GM18909 (cell line): ENCODE measurements at regions not wholly inside any gene's neighbourhood (a gene's known extent, or its start where the extent isn't known, plus 50 kb on each side); places are given as distances from the start of the nearest gene placed in this dataset.

Source experiments
- ATAC-seq: cut with Tn5 transposase; IDR thresholded peaks from one replicate; pipeline ENCODE4 v1.9.1; 2021; ENCODE audit warnings: mild to moderate bottlenecking; ENCODE audit not compliant: unreplicated experiment, poor library complexity

DNA sequence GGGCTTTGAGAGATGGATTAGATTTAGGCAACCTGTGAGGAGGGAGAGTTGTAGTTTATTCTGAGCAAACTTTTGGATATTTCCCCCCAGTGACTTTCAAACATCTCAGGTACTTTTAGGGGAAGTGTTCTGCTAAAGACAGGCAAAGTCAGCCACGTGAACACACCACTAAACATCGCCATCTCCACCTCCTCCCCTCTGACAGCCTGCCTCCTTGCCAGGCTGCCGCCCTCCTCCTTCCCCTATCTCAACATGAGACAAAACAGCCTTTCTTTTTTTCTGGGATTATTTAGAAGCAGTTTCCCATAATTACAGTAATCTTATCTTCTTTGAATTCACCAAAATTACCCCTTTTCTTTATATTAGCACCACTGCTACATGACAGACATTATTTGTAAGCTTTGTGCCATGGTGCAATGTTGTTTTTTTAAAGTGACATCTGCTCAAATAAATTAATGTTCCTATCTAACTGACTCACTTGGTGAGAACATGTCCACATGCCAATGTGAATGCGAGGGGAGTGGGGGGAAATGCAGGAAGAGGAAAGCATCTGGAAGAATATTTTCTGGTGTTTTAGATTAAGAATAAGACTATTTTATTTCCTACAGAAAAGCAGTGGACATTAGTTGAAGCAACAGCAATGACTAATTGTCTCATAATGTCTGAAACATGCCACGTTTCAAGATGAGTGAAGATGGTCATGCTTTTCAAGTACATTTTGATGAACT is 147.8 kb upstream of the ATP1B1 start:
- ATAC-seq, result no peak

DNA sequence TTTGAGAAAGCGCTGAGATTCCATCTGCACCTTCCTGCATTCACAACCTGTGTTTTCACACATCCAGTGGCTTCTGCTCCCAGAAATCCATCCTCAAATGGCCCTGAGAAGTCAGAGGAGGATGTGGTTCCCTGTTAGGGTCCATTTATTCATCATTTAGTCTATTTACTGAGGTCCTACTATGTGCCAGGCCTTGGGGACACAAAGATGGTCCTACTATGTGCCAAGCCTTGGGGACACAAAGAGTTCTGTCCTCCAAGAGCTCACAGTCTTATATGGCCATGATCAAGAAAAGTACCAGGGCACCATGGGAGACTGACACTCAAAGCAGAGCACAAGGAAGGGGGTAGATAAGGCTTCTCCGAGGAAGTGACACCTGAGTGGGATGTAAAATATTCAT is 147.1 kb upstream of the ATP1B1 start:
- no peak for ATAC-seq

DNA sequence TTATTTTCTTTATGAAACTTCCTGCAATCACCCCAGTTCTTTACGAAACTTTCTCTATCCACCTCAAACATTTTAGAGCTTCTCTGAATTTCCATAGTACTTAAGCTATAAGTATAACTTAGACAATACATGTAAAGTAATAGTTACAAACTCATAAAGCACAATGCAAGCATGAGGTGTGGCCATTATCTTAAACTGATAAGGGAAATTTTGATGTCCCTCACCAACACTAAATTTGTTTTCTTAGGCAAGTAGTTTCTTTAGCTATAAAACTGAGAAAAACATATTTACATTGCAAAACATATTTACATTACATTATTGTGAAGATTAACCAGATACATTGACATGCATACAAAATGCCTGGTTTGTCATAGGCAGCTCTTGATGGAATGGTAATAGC is 146.4 kb upstream of the ATP1B1 start:
- no peak for ATAC-seq

DNA sequence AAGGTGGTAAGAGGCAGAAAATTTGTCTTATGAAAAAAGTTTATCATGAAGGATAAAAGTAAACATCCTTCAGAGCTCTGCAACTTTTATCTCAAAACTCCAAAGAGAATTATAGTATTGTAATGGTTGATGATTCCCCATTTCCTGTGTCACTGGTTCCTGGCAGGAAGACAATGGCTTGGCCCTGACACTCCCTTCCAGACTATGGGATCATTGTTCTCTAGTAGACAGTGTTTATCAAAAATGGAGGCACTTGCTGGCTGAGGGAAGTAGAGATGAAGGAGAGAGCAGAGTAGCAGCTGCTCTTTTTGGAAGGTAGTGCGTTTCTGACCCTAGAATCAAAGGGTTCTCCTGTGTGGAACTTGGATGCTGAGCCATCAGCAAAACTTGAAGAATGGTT is 145.9 kb upstream of the ATP1B1 start:
- no peak for ATAC-seq

DNA sequence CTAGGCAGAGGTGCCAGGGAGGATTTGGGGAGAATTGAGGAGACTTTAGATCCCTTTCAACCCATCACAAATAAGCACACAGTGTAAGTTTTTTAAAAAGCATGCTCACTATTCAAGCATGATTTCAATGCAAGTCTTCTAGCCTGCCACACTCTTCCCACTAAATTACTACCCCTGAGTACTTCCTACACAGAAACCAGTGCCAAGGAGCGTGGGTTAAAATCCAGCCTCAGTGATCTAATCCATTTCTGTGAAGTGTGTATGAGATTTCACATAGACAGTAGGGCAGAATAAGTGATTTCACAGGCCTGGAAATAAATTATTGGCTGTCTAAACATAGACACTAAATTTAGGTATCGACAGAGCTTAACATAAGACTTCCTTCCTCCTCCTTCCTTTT is 142.9 kb upstream of the ATP1B1 start:
- ATAC-seq, result no peak

DNA sequence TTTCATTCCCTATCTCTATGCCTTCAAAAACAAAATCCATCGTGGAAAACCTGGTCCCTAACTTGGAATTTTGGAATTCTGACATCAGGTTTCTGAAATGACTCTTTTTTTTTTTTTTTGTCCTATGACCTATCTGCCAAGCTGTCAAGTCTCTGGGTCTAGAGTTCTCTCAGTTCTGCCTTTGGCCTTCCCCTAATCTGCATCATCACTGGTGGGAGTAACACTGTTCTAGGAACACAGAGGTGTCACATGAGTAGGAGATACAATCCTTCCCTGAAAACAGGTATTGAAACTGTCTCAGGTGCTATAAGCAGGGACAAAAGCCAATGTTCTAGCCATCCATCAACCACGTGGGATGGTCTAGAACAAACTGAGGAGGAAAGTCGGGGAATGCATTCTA is 142.0 kb upstream of the ATP1B1 start:
- no peak for ATAC-seq

DNA sequence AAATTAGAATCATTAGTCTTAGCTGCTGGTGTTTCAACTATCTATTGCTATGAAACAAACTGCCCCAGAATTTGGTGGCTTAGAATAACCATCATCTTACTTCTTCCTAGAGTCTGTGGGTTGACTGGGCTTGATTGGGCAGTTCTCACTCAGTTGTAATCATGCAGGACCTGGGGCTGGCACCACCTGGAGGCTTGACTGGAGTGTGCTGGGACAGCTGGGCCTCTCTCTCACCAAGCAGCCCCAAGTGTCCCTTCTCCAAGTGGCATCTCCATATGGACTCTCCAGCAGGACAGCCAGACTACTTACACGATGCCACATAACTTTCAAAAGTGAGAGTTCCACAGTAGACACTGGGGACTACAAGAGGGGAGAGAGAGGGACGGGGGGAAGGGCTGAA is 140.3 kb upstream of the ATP1B1 start:
- ATAC-seq, result no peak

DNA sequence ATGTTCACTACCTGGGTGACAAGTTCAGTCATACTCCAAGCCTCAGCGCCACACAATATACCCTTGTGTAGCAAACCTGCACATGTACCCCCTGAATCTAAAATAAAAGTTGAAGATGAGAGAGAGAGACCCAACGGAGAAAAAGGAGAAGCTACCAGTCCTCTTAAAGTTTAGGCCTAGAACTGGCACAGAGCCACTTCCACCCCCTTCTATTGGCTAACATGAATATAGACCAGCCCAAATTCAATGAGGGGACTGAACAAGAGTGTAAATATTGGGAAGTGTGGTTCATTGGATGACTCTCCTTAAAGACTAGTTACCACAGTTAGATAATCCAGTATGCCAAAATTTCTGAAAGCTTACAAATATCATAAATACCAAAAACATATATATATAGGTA is 139.9 kb upstream of the ATP1B1 start:
- no peak for ATAC-seq

DNA sequence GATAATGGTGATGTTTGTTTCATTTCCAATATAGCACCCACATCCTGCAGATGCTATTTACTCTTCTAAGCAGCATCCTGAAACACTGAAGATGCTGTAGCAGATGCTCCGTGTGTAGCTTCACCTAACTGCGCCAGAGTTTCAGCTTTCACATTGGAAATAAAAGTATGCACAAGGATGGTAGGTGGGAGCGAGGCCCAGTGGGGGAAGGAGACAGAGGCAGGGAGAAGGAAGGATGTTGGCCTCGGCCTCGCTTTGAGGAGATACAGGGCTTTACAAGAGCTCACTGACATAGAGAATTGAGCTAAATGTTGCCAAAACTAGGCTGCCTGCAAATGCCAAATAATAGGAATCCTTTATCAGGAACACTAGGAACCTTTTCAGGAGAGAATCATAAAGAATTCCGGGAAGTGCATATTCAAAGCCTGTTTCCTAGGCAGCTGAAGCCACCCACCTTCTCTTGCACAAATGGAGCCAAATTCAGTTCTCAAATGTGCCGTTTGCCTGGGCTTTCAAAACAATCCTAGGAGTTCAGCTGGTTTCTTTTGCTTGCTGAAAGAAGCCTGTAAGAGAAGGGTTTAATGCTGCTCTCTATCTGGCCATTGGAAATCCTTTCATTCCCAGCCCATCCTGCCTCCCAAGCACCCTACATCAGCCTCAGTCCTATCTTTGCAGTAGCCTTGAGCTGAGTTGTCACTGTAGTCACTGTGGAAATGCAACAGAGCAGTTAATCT is 135.4 kb upstream of the ATP1B1 start:
- no peak for ATAC-seq

DNA sequence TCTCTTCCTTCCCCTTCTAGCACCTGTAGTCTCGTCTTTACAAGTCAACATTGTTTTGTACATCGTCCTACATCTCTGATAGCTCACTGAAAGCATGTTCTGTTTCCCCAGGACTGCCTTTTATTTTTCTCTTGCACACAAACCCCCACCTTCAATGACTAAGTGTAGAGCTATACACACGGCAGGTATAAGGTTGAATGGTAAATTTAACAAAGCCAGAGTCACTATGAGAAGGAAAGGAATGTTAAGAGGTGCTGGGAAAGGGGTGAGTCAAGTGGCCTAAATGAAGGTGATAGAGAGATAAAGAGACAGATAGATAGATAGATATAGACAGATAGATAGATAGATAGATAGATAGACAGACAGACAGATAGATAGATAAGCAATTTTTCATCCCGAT is 134.3 kb upstream of the ATP1B1 start:
- no peak for ATAC-seq

DNA sequence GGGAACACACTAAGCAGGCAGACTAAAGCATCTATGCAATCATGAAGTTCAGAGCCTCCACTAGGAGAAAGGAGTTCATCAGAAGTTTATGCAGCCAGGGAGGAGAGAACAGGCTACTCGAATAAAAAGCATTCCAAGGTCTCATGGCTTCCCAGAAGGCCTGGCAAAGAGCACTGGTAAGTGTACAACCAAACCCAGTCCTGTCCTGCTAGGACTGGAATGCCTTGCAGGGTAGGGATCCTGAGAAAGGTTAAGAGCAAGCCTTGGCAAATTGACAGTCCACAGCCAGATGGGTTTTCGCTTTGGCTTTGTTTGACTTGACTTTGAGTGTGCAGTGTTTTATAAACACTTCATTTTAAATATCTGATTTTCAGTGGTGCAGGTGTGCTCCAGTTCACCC is 133.6 kb upstream of the ATP1B1 start:
- no peak for ATAC-seq

DNA sequence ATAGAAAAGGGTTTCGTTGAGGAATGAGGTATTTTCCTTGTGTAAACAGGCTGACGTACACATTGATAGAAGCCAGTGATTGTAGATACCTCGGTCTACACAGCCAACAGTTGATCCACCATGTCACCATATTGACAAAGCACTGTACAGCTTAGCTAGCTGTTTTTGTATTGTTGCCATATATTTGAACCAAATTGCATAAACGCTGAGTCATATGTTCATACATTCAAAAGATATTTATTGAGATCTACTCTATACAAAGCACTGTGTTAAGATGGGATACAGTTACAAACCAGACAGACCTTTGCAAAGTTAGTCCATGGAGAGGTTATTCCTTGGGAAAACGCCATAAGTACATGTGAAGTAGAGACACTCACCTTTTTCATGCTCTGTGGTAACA is 132.4 kb upstream of the ATP1B1 start:
- ATAC-seq, result no peak

DNA sequence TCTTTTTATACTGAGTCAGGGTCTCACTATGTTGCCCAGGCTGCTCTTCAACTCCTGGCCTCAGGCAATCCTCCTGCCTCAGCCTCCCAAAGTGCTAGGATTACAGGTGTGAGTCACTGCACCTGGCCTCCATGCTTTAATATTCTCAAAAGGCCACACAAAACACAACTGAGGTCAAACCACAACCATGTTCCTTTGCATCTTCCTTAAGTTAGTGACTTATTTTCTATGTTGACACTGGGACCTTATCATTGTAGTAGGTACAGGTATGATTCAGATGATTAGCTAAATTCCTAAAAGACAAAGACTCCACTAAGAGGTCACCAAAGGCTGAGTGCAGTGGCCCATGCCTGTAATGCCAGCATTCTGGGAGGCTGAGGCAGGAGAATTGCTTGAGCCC is 131.9 kb upstream of the ATP1B1 start:
- ATAC-seq, result no peak

DNA sequence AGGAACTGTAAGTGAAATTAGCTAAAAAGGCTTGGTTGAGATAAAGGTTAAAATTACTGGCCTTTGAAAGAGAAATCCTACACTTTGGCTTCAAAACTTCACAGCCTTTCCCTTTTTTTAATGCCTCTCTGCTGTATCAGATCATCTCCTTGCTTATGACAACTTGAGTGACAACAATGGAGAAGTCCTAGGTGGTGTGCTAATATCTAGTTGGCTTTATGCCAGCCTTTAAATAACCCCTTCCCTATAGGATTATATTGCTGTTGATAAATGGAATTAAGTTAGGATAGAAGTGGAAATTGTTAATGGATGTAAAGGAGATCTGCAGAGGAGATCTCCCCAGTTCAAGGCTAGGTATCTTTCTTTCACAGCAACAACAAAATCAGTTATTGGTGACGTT is 130.2 kb upstream of the ATP1B1 start:
- ATAC-seq, result no peak

DNA sequence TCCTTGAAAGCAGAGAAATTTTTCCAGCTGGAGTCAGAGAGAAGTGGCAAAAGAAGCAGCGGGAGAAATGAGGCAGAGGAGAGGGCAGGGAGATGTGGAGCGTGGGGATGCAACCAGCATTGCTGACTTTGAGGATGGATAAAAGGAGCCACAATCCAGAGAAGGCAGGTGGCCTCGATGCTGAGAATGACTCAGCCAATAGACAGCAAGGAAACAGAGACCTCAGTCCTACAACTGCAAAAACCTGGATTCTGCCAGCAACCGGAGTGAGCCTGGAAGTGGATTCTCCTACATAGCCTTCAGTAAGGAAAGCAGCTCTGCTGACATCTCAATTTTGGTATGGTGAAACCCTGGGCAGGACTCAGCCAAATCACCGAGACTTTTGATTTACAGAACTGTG is 128.9 kb upstream of the ATP1B1 start:
- ATAC-seq, result no peak

DNA sequence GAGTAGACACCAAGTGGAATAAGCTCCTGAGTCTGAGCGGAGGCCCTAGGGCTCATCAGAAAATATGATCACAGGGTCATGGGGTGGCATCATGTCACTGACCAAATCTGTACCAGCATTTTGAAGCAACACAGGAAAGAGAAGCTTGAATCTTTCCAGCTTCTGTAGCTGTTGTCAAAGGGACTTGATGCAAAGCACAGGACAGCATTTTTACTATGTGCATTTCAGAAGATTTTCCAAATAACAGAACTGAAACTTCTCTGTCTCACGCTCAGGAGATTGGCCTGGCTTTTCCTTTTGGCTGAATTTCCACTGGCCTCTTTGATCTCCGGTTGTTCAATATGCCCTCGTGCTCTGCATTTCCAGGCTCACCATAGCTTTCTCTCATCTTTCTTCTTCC is 127.2 kb upstream of the ATP1B1 start:
- no peak for ATAC-seq

DNA sequence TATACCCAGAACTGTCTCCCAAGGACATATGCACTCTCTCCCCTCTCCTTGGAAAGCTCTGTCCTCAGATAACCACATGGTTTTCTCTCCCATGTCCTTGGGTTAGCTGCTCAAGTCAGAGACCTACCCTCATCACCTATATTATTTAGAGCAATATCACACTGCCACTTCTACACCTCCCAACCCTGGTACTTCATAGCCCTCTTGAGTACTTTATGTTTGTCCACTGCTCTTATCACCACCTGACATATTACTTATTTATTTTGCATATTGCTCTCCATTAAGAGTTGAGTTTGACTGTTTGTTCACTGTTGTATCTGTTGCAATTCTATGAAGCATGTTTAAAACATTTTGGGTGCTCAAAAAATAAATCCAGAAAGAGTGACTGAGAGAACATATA is 126.3 kb upstream of the ATP1B1 start:
- ATAC-seq, result no peak

DNA sequence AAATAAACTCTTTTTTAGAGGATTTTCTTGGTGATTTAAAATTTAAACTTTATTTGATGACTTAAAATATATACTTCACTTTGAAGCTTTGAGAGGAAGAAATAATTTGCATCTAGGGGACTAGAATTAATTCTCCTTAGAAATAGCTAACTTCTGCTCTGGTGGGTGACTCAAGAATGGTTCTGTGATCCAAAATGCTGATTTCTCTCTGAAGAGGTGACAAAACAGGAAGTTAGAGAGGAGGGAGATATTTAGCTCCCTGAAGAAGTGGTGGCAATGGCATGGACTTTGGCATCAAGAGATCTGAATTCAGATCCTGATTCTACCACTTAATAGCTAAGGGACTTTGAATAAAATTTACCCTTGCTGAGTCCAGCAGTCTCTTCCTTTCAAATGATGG is 125.8 kb upstream of the ATP1B1 start:
- ATAC-seq, result no peak

DNA sequence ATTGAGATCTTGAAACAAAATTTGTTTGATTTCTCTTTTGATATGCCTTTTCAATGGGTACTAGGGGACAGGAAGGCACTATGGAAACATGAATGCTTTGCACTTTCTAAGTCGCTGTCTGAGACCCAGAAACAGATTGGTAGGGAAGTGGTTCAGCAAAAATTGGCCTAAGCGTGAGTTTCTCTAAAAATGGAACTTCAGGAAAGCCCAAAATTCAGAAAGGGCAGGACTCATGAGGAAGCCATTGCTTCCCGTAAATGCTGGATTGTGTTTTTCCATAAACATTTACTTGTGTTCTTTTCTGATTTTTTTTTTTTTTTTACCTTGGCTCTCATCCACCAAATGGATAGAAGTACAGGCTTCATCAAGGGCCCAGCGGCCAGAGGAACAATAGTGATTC is 123.7 kb upstream of the ATP1B1 start:
- ATAC-seq, result no peak

DNA sequence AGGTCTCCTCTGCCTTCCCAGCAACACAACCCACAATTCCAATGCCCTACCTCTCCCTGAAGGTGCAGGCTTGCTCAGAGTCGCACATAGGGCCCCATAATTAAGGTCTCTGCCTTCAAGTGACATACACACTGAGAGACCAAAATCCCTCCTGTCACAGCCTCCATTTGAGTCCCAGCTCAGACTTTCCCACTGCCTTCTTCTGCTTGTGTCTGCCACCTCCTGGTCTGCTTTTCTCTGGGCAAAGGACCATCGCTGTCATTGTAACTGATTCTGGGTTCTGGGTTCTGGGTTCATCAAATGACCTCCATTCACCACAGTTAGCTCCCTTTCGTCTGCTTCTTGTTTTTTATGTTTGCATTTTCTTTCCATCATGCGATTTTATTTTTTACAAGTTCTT is 119.2 kb upstream of the ATP1B1 start:
- no peak for ATAC-seq

DNA sequence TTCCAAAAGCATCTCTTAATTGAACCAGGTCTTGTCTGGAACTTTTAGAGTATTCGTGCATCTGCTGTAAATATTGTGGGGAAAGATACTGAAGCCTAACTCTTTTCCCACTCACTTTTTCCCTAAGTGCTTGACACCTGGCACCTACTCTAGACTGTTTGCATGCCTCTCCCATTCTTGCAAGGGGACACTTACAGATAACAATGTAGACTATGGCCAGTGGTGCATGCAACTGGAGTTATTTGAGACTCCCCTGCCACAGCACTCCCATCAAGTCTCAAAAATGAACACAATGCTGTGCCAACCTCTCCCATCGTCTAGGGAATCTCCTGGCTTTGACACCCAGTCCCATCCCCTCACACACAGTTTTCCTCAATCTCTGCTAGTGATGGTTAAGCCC is 118.6 kb upstream of the ATP1B1 start:
- no peak for ATAC-seq

DNA sequence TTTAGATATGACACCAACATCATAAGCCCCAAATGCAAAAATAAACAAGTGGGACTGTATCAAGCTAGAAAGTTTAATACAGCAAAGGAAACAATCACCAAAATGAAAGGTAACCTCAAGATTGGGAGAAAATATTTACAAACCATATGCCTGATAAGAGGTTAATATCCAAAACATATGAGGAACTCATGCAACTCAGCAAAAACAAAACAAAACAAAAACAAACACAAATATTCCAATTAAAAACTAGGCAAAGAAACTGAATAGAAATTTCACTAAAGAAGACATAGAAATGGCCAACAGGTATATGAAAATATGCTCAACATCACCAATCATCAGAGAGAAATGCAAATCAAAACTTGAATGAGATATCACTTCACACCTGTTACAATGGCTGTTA is 116.5 kb upstream of the ATP1B1 start:
- ATAC-seq, result no peak
